Sigmoid colon (tissue), 6 donors: ENCODE measurements at regions not wholly inside any gene's neighbourhood (a gene's known extent, or its start where the extent isn't known, plus 50 kb on each side); places are given as distances from the start of the nearest gene placed in this dataset.

ENCODE experiments used
- DNase-seq: peaks from one replicate; pipeline ENCODE4 v3.0.0-alpha.2; 2019
- H3K27ac ChIP-seq, 4 donors: fragments of 200-600 bp; sonication (generic); one replicate each; pipeline ENCODE4 v1.5.1; 2016 to 2019; ENCODE audit warnings: mild to moderate bottlenecking in 1 of 4
- H3K27me3 ChIP-seq, 3 donors: fragments of 200-600 bp; sonication (generic); one replicate each; pipeline ENCODE4 v1.5.1; 2019; ENCODE audit warnings: mild to moderate bottlenecking in 1 of 3
- H3K36me3 ChIP-seq, 4 donors: fragments of 200-600 bp; sonication (generic); one replicate each; pipeline ENCODE4 v1.5.1; 2016 to 2019
- H3K4me1 ChIP-seq, 4 donors: fragments of 200-600 bp; sonication (generic); one replicate each; pipeline ENCODE4 v1.5.1; 2017 to 2019
- H3K4me3 ChIP-seq, 4 donors: fragments of 200-600 bp; sonication (generic); one replicate each; pipeline ENCODE4 v1.5.1; 2017 to 2019; ENCODE audit warnings: mild to moderate bottlenecking in 2 of 4, moderate library complexity in 1 of 4
- H3K9me3 ChIP-seq, 4 donors: fragments of 200-600 bp in 3 of 4; sonication (generic) in 3 of 4; one replicate each; pipeline versions ENCODE4 v1.5.1 to v1.6.1; 2013 to 2019
- EP300 ChIP-seq, 4 donors: sonication (generic); formaldehyde crosslinking; IDR thresholded peaks; one replicate each; pipeline ENCODE4 v1.6.1; 2017; ENCODE audit warnings: antibody characterized with exemption in 4 of 4
- POLR2A ChIP-seq, 2 donors: fragments of 450-650 bp; IDR thresholded peaks; one replicate each; pipeline ENCODE4 v1.6.1; 2016; ENCODE audit warnings: antibody characterized with exemption in 2 of 2, mild to moderate bottlenecking in 2 of 2, moderate library complexity in 2 of 2
- POLR2AphosphoS5 ChIP-seq, 4 donors: sonication (generic); formaldehyde crosslinking; IDR thresholded peaks; one replicate each; pipeline ENCODE4 v1.6.1; 2017; ENCODE audit warnings: antibody characterized with exemption in 4 of 4
- WGBS, 2 donors: extraction: QIAGEN DNeasy Blood & Tissue Kit; methylation state at CpG; one replicate each; pipeline ENCODE4 v1.1.7; 2013; 5-methylcytosine and 5-hydroxymethylcytosine counted together
- intact Hi-C: fragments of 100-400 bp; cut with DNase I; formaldehyde crosslinking; loops from one replicate; pipeline ENCODE4 v1.15.1; 2023
- TF ChIP-seq, protein P1 (sequence below), 4 experiments: fragments of 450-650 bp in 3 of 4; fragments of 200-600 bp in 1 of 4; IDR thresholded peaks; one replicate each; pipeline ENCODE4 v1.5.1; 2016 to 2019; ENCODE audit warnings: antibody characterized with exemption in 4 of 4, mild to moderate bottlenecking in 3 of 4, moderate library complexity in 2 of 4
- donor health status: healthy with polysubstance abuse.
- donor health status: healthy.

DNA sequence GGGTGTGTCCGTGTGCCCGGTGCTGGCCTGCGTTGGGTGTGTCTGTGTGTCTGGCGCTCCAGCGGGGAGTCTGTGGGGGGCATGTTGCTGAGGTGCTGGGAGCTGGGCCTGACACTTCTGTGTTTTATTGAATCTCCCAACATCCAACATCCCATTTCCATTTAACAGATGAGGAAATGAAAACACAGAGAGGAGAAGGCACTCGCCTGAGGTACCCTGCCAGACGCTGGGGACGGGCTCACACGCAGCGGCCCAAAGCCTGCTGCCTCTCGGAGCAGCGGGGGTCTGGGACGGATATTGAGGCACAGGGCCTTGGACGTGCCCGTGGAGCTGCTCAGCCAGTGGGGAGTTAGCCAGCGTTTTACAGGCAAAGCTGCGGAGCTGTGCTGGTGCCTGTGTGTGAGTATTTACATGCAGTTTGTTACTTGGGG, 133.9 kb downstream of the DNAJB6 start:
- H3K4me3 ChIP-seq: no peak overlapping the region
- no peaks in the 10 kb centered on the region for H3K36me3 ChIP-seq
- peaks cover 0 to 23% (median 14%) of the 10 kb centered on the region in 3 donors for H3K27me3 ChIP-seq
- peaks cover 0 to 5% (median 2%) of the 10 kb centered on the region in 4 donors for H3K4me1 ChIP-seq
- no peak overlapping the region for H3K27ac ChIP-seq
- peaks cover 0 to 8% (median 5%) of the 10 kb centered on the region in 4 donors for H3K9me3 ChIP-seq
- 70 to 88% methylated on average over 17 of the region's 17 CpGs for WGBS, 2 donors
- TF ChIP-seq EP300 (IDR thresholded peaks at IDR 0.05) (no peak), POLR2AphosphoS5 (IDR thresholded peaks at IDR 0.05) (no peak), POLR2A (IDR thresholded peaks at IDR 0.05) (no peak)
- TF ChIP-seq, protein P1, sequence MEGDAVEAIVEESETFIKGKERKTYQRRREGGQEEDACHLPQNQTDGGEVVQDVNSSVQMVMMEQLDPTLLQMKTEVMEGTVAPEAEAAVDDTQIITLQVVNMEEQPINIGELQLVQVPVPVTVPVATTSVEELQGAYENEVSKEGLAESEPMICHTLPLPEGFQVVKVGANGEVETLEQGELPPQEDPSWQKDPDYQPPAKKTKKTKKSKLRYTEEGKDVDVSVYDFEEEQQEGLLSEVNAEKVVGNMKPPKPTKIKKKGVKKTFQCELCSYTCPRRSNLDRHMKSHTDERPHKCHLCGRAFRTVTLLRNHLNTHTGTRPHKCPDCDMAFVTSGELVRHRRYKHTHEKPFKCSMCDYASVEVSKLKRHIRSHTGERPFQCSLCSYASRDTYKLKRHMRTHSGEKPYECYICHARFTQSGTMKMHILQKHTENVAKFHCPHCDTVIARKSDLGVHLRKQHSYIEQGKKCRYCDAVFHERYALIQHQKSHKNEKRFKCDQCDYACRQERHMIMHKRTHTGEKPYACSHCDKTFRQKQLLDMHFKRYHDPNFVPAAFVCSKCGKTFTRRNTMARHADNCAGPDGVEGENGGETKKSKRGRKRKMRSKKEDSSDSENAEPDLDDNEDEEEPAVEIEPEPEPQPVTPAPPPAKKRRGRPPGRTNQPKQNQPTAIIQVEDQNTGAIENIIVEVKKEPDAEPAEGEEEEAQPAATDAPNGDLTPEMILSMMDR (IDR thresholded peaks at IDR 0.05): no peak
- intact Hi-C loops: no loop called here
- peak; percentile 33 for DNase-seq

DNA sequence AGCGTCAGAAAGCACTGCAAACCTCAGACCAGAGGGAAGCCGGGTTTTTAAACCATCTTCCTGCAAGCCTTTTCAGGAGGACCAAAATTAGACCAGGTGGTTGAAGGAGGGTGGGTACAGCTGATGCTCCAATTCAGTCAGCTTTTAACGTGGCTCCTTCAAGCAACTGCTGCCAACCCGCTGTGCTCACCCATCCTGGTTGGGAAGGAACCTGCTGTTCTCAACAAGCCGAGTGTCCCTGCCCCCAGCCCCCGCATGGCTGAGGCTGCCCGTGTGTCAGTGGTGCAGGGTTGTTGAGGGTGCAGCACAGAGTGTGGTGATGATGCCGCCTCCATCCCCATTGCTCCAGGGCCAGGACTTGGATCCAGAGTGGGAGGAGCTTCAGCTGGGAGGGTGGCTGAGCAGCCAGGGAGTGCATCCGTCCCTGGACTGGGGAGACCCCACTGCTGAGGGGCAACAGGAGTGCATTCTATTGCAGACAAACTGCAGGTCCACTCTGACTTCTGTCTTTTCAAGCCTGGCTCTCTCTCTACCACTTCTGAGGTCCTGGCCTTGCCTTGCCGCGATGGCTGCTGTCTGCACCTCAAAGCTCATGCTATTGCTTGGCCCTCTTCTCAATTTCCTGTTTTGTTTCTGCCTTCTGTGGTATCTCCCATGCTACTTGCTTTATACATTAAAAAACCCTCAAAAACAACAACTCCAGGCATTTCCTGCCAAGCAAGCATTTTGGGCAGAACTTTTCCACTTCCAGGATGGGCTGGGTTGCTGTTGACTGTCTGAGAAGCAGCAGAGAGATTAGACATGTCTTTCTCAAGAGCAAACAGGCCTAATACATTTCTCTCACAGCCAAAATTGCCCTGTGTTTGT, 134.7 kb downstream of the DNAJB6 start:
- 66 to 81% methylated on average over 11 of the region's 11 CpGs for WGBS, 2 donors
- Histone ChIP-seq H3K36me3 (no peaks in the 10 kb centered on the region), H3K4me3 (no peak overlapping the region), H3K9me3 (peaks cover 0 to 8% (median 5%) of the 10 kb centered on the region in 4 donors), H3K27me3 (peaks cover 0 to 15% (median 10%) of the 10 kb centered on the region in 3 donors), H3K27ac (no peak overlapping the region), H3K4me1 (no peaks in the 10 kb centered on the region)
- intact Hi-C loops: no loop called here
- DNase-seq: peak; percentile 40
- TF ChIP-seq EP300 (IDR thresholded peaks at IDR 0.05) (no peak), POLR2AphosphoS5 (IDR thresholded peaks at IDR 0.05) (no peak), POLR2A (IDR thresholded peaks at IDR 0.05) (no peak)
- TF ChIP-seq, protein P1 (IDR thresholded peaks at IDR 0.05): no peak

DNA sequence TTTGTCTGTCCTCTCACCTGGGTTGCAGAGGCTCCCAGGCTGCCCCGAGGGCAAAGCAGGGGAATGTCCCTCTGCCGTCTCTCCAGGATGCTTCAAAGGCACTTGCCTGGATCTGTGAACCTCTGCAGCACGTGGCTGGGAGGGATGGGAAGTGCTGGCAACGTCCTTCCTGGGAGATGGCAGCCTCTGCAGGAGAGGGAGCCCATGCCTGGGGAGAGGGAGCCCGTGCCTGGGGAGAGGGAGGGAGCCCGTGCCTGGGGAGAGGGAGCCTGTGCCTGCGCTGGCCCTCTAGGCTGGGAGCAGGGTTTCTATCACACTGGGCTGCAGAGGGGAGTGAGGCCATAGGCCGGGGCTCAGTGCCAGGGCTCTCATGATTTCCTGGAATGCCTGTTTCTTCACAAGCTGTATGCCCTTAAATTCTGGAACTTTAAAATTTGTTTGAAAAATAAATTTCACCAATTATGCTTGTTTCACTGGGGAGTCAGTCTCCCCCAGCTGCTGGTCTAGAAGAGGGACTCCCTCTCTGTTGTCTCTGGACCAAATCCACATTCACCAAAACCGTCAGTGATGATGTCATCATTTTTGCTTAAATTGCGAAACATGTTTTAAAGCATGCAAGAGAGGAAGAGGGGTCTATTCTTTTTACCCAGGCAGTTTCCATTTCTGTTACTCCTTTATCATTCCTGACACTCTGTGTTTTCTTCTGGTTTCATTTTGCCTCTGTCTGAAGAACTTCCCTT, 135.7 kb downstream of the DNAJB6 start:
- H3K27me3 ChIP-seq: peaks cover 0 to 5% (median 2%) of the 10 kb centered on the region in 3 donors
- peak; percentile 26 for DNase-seq
- H3K4me3 ChIP-seq: no peak overlapping the region
- peaks cover 0 to 8% (median 5%) of the 10 kb centered on the region in 4 donors for H3K9me3 ChIP-seq
- H3K27ac ChIP-seq: no peak overlapping the region
- H3K36me3 ChIP-seq: no peaks in the 10 kb centered on the region
- no peak for TF ChIP-seq POLR2A (IDR thresholded peaks at IDR 0.05)
- TF ChIP-seq POLR2AphosphoS5 (IDR thresholded peaks at IDR 0.05): no peak
- TF ChIP-seq, protein P1 (IDR thresholded peaks at IDR 0.05): no peak
- no peak for TF ChIP-seq EP300 (IDR thresholded peaks at IDR 0.05)
- intact Hi-C loops: no loop called here
- no peaks in the 10 kb centered on the region for H3K4me1 ChIP-seq
- WGBS, 2 donors: 66 to 78% methylated on average over 10 of the region's 10 CpGs

DNA sequence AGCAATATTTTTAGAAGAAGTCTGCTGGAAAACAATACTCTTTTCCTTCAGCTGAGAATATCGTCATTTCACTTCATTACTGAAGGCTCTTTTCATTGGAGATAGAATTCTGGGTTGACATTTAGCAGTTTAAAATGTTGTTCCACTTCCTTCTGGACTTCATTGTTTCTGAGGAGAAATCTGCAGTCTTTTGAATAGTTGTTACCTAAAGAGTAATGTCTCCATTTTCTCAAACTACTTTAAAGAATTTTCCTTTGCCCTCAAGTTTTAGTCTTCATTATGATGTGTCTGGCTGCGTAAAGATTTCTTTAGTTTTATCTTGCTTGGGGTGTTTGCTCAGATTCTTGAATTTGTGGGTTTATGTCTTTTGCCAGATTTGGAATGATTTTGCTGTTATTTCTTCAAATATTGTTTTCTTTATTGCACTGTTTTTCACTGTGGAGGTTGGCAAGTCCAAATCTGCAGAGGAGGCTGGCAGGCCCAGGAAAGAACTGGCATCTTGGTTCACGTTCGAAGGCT, 136.3 kb downstream of the DNAJB6 start:
- TF ChIP-seq, protein P1 (IDR thresholded peaks at IDR 0.05): no peak
- TF ChIP-seq POLR2A (IDR thresholded peaks at IDR 0.05) (no peak), EP300 (IDR thresholded peaks at IDR 0.05) (no peak), POLR2AphosphoS5 (IDR thresholded peaks at IDR 0.05) (no peak)

More for the DNA sequence above, 136.3 kb downstream of the DNAJB6 start:
- no peak overlapping the region for H3K27ac ChIP-seq
- intact Hi-C loops: no loop called here
- peaks cover 0 to 8% (median 5%) of the 10 kb centered on the region in 4 donors for H3K9me3 ChIP-seq
- 82 to 85% methylated on average over 4 of the region's 4 CpGs for WGBS, 2 donors
- no peaks in the 10 kb centered on the region for H3K36me3 ChIP-seq
- H3K4me1 ChIP-seq: no peaks in the 10 kb centered on the region
- no peak overlapping the region for H3K4me3 ChIP-seq
- H3K27me3 ChIP-seq: no peaks in the 10 kb centered on the region
- peak; percentile 21 for DNase-seq
